ENCODE measurements at regions not wholly inside any gene's neighbourhood (a gene's known extent, or its start where the extent isn't known, plus 50 kb on each side); places are given as distances from the start of the nearest gene placed in this dataset.

- Mint-ChIP-seq H3K4me1 (no peaks in the 10 kb centered on the region), H3K4me3 (no peak overlapping the region), H3K9me3 (peaks cover 3 to 9% of the 10 kb centered on the region in 2 donors), H3K36me3 (peaks cover 5% of the 10 kb centered on the region), H3K27me3 (ENCODE audit: low read depth in 2 of 2) (no peaks in the 10 kb centered on the region), H3K27ac (no peak overlapping the region)
- no peaks in the 10 kb centered on the region for H3K27me3 ChIP-seq (ENCODE audit: control insufficient read depth, insufficient read depth, low read length)
- H3K9me3 ChIP-seq (ENCODE audit: control insufficient read depth, insufficient read depth, low read length): no peaks in the 10 kb centered on the region
- DNase-seq (no peak), ATAC-seq (no peak)
- intact Hi-C loops (cut with micrococcal nuclease): no loop called here
- no peak overlapping the region for H3K4me3 ChIP-seq (ENCODE audit: low read length)
- no peak for TF ChIP-seq CTCF (IDR thresholded peaks at IDR 0.05)
- 71% methylated on average over 2 of the region's 2 CpGs for WGBS (ENCODE audit: insufficient coverage)
- H3K4me1 ChIP-seq (ENCODE audit: control insufficient read depth, insufficient read depth, low read length): no peaks in the 10 kb centered on the region
- H3K27ac ChIP-seq (ENCODE audit: low read length): no peak overlapping the region
- H3K36me3 ChIP-seq (ENCODE audit: control insufficient read depth, insufficient read depth, low read length): no peaks in the 10 kb centered on the region
Measured at GRCh38 chr5:136726506-136726905, 361.2 kb upstream of the TRPC7 start.

- Histone ChIP-seq H3K27me3 (ENCODE audit: control insufficient read depth, insufficient read depth, low read length) (no peaks in the 10 kb centered on the region), H3K27ac (ENCODE audit: low read length) (no peak overlapping the region), H3K4me1 (ENCODE audit: control insufficient read depth, insufficient read depth, low read length) (no peaks in the 10 kb centered on the region), H3K36me3 (ENCODE audit: control insufficient read depth, insufficient read depth, low read length) (no peaks in the 10 kb centered on the region), H3K4me3 (ENCODE audit: low read length) (no peak overlapping the region), H3K9me3 (ENCODE audit: control insufficient read depth, insufficient read depth, low read length) (no peaks in the 10 kb centered on the region)
- intact Hi-C loops (cut with micrococcal nuclease): no loop called here
- ATAC-seq: no peak
- Mint-ChIP-seq H3K9me3 (peaks cover 5 to 11% of the 10 kb centered on the region in 2 donors), H3K4me3 (no peak overlapping the region), H3K36me3 (no peaks in the 10 kb centered on the region), H3K4me1 (no peaks in the 10 kb centered on the region), H3K27ac (no peak overlapping the region), H3K27me3 (ENCODE audit: low read depth in 2 of 2) (no peaks in the 10 kb centered on the region)
- no peak for DNase-seq
- no peak for TF ChIP-seq CTCF (IDR thresholded peaks at IDR 0.05)
- 71% methylated on average over 2 of the region's 2 CpGs for WGBS (ENCODE audit: insufficient coverage)
Measured at GRCh38 chr5:136724161-136724560, 358.8 kb upstream of the TRPC7 start.

- no peaks in the 10 kb centered on the region for H3K36me3 ChIP-seq (ENCODE audit: control insufficient read depth, insufficient read depth, low read length)
- no peaks in the 10 kb centered on the region for H3K36me3 Mint-ChIP-seq
- DNase-seq: no peak
- no peak overlapping the region for H3K27ac Mint-ChIP-seq
- H3K4me1 ChIP-seq (ENCODE audit: control insufficient read depth, insufficient read depth, low read length): no peaks in the 10 kb centered on the region
- intact Hi-C loops (cut with micrococcal nuclease): no loop called here
- no peaks in the 10 kb centered on the region for H3K27me3 ChIP-seq (ENCODE audit: control insufficient read depth, insufficient read depth, low read length)
- no peak overlapping the region for H3K4me3 ChIP-seq (ENCODE audit: low read length)
- ATAC-seq: no peak
- no peak overlapping the region for H3K27ac ChIP-seq (ENCODE audit: low read length)
- H3K4me3 Mint-ChIP-seq: no peak overlapping the region
- no peak for TF ChIP-seq CTCF (IDR thresholded peaks at IDR 0.05)
- H3K9me3 Mint-ChIP-seq: peaks cover 7 to 12% of the 10 kb centered on the region in 2 donors
- no peaks in the 10 kb centered on the region for H3K27me3 Mint-ChIP-seq (ENCODE audit: low read depth in 2 of 2)
- WGBS (ENCODE audit: insufficient coverage): 82% methylated on average over 1 of the region's 1 CpG
- no peaks in the 10 kb centered on the region for H3K4me1 Mint-ChIP-seq
- no peaks in the 10 kb centered on the region for H3K9me3 ChIP-seq (ENCODE audit: control insufficient read depth, insufficient read depth, low read length)
Measured at GRCh38 chr5:136722581-136722980, 357.2 kb upstream of the TRPC7 start.

GRCh38 chr5:136722086-136722485 is 356.7 kb upstream of the TRPC7 start:
- H3K27me3 Mint-ChIP-seq (ENCODE audit: low read depth in 2 of 2): no peaks in the 10 kb centered on the region
- H3K9me3 Mint-ChIP-seq: peaks cover 10 to 11% of the 10 kb centered on the region in 2 donors
- ATAC-seq (no peak), DNase-seq (no peak)
- H3K4me3 Mint-ChIP-seq: no peak overlapping the region
- H3K4me1 Mint-ChIP-seq: no peaks in the 10 kb centered on the region
- Histone ChIP-seq H3K27ac (ENCODE audit: low read length) (no peak overlapping the region), H3K9me3 (ENCODE audit: control insufficient read depth, insufficient read depth, low read length) (no peaks in the 10 kb centered on the region), H3K4me3 (ENCODE audit: low read length) (no peak overlapping the region), H3K4me1 (ENCODE audit: control insufficient read depth, insufficient read depth, low read length) (no peaks in the 10 kb centered on the region), H3K36me3 (ENCODE audit: control insufficient read depth, insufficient read depth, low read length) (no peaks in the 10 kb centered on the region), H3K27me3 (ENCODE audit: control insufficient read depth, insufficient read depth, low read length) (no peaks in the 10 kb centered on the region)
- no peak overlapping the region for H3K27ac Mint-ChIP-seq
- no peaks in the 10 kb centered on the region for H3K36me3 Mint-ChIP-seq
- no peak for TF ChIP-seq CTCF (IDR thresholded peaks at IDR 0.05)
- WGBS (ENCODE audit: insufficient coverage): 74% methylated on average over 4 of the region's 4 CpGs
- intact Hi-C loops (cut with micrococcal nuclease): no loop called here

All from natural killer cell (primary cell).